ENCODE measurements at regions not wholly inside any gene's neighbourhood (a gene's known extent, or its start where the extent isn't known, plus 50 kb on each side); places are given as distances from the start of the nearest gene placed in this dataset.

- WGBS (ENCODE audit: extremely low coverage, insufficient read length, low lambda C conversion rate), result no CpG with 5 or more reads among the region's 9 CpGs
- peaks cover 6 to 10% (median 9%) of the 10 kb centered on the region in 3 experiments; a peak in 6 of 7 replicates for H3K36me3 Mint-ChIP-seq (ENCODE audit: insufficient read depth in 1 of 3, low read depth in 3 of 3)
- H3K27ac Mint-ChIP-seq, result no peak overlapping the region
Observed at GRCh38 chr10:124296121-124296812, 122.5 kb downstream of the OAT start.

More at GRCh38 chr10:124296121-124296812, 122.5 kb downstream of the OAT start:
- Histone ChIP-seq H3K9me3 (ENCODE audit: control insufficient read depth, low read depth, low read length) (peaks cover 5% of the 10 kb centered on the region), H4K8ac (replicated peaks; ENCODE audit: insufficient read length, low read depth, low read length) (no peak overlapping the region), H4K5ac (ENCODE audit: insufficient read length, low read depth, low read length) (no peak overlapping the region), H3K18ac (ENCODE audit: insufficient read length, low read depth, low read length) (no peak overlapping the region), H3T11ph (ENCODE audit: low read length) (no peak overlapping the region), H3K9ac (ENCODE audit: extremely low read depth, insufficient read length, low read length) (no peak overlapping the region), H3K23me2 (ENCODE audit: insufficient read length, low read depth, low read length, poor library complexity, severe bottlenecking) (no peaks in the 10 kb centered on the region), H3K23ac (ENCODE audit: insufficient read length, low read depth, low read length) (no peak overlapping the region), H3K56ac (ENCODE audit: insufficient read length, low read depth, low read length) (no peak overlapping the region), H2AFZ (ENCODE audit: low read length) (no peak overlapping the region), H3K14ac (ENCODE audit: insufficient read depth, low read length) (no peak overlapping the region), H3K79me1 (ENCODE audit: insufficient read depth, low read depth, low read length, poor library complexity, severe bottlenecking) (no peaks in the 10 kb centered on the region), H3K79me2 (ENCODE audit: insufficient read depth, low read length) (no peaks in the 10 kb centered on the region), H2BK5ac (ENCODE audit: insufficient read length, low read length) (no peak overlapping the region), H3K4ac (ENCODE audit: low read depth, low read length) (no peak overlapping the region), H2BK20ac (ENCODE audit: low read depth, low read length, poor library complexity, severe bottlenecking) (no peak overlapping the region), H3K4me1 (ENCODE audit: insufficient read depth, low read length) (no peaks in the 10 kb centered on the region), H2BK120ac (ENCODE audit: low read depth, low read length, poor library complexity, severe bottlenecking) (no peak overlapping the region), H4K91ac (ENCODE audit: insufficient read length, low read depth, low read length) (no peak overlapping the region), H3K4me2 (ENCODE audit: insufficient read depth, insufficient read length, low read length) (no peak overlapping the region), H3K27ac (ENCODE audit: insufficient read length, low read depth, low read length) (no peak overlapping the region), H4K20me1 (ENCODE audit: control insufficient read depth, insufficient read depth, insufficient read length) (no peaks in the 10 kb centered on the region), H3K27me3 (ENCODE audit: insufficient read depth, low read length) (no peaks in the 10 kb centered on the region), H2BK15ac (ENCODE audit: low read depth, low read length) (no peak overlapping the region), H2AK5ac (ENCODE audit: insufficient read length, low read length) (no peak overlapping the region), H2BK12ac (ENCODE audit: insufficient read length, low read depth, low read length) (no peak overlapping the region)
- no peak overlapping the region for H3K4me3 Mint-ChIP-seq
- H3K4me1 Mint-ChIP-seq, result no peaks in the 10 kb centered on the region
- peak; percentile 49 for TF ChIP-seq CTCF (conservative IDR thresholded peaks at IDR 0.05)
- DNase-seq, result peak; percentile 40
- peaks cover 13% of the 10 kb centered on the region for H3K27me3 Mint-ChIP-seq (ENCODE audit: low read depth)
- H3K9me3 Mint-ChIP-seq, result peaks cover 11 to 12% of the 10 kb centered on the region in 2 experiments
